Fibroblast of lung (primary cell): ENCODE measurements at regions not wholly inside any gene's neighbourhood (a gene's known extent, or its start where the extent isn't known, plus 50 kb on each side); places are given as distances from the start of the nearest gene placed in this dataset.

Source experiments
- DNase-seq, 2 donors: peaks; one replicate each; pipeline versions ENCODE4 v3.0.0 to v3.0.0-alpha.2; 2010; ENCODE audit warnings: low read depth in 2 of 2
- H2AFZ ChIP-seq: 2 replicates; pipeline ENCODE4 v1.5.1; 2012; ENCODE audit warnings: low read length, control low read depth, inconsistent platforms
- H3K27ac ChIP-seq: 2 replicates; pipeline ENCODE4 v1.5.1; 2011; ENCODE audit warnings: low read length, control low read depth; ENCODE audit not compliant: insufficient read depth
- H3K27me3 ChIP-seq: 2 replicates; pipeline ENCODE4 v1.5.1; 2011; ENCODE audit warnings: mild to moderate bottlenecking, low read length; ENCODE audit not compliant: control insufficient read depth, insufficient read depth
- H3K36me3 ChIP-seq: 2 replicates; pipeline ENCODE4 v1.5.1; 2011; ENCODE audit warnings: low read length; ENCODE audit not compliant: control insufficient read depth, insufficient read depth
- H3K4me1 ChIP-seq: 2 replicates; pipeline ENCODE4 v1.5.1; 2011; ENCODE audit warnings: low read length; ENCODE audit not compliant: control insufficient read depth, insufficient read depth; ENCODE audit errors: extremely low read depth
- H3K4me2 ChIP-seq: 2 replicates; pipeline ENCODE4 v1.5.1; 2011; ENCODE audit warnings: low read length, control low read depth; ENCODE audit not compliant: insufficient read depth; ENCODE audit errors: extremely low read depth
- H3K4me3 ChIP-seq, 4 experiments: fragments of 200-600 bp in 1 of 4; sonication (generic) in 1 of 4; replicated peaks in 1 of 4; 2 replicates each; pipeline ENCODE4 v1.5.1; 2011 to 2016; ENCODE audit warnings: low read length in 4 of 4, low read depth in 3 of 4, mild to moderate bottlenecking in 3 of 4, control low read depth in 2 of 4, inconsistent platforms in 1 of 4, mixed read lengths in 1 of 4; ENCODE audit not compliant: insufficient read depth in 1 of 4; ENCODE audit errors: control extremely low read depth in 1 of 4
- H3K79me2 ChIP-seq: 2 replicates; pipeline ENCODE4 v1.5.1; 2012; ENCODE audit warnings: mild to moderate bottlenecking, low read length, inconsistent platforms; ENCODE audit not compliant: control insufficient read depth, insufficient read depth
- H3K9ac ChIP-seq: 2 replicates; pipeline ENCODE4 v1.5.1; 2011; ENCODE audit warnings: mild to moderate bottlenecking, low read length, control low read depth; ENCODE audit not compliant: insufficient read depth
- H3K9me3 ChIP-seq: 2 replicates; pipeline ENCODE4 v1.5.1; 2012; ENCODE audit warnings: low read depth, low read length; ENCODE audit not compliant: control insufficient read depth, insufficient read depth
- H4K20me1 ChIP-seq: 2 replicates; pipeline ENCODE4 v1.5.1; 2011; ENCODE audit warnings: low read length; ENCODE audit not compliant: control insufficient read depth, insufficient read depth; ENCODE audit errors: extremely low read depth
- EZH2 ChIP-seq: IDR thresholded peaks from 2 replicates; pipeline ENCODE4 v1.5.1; 2012; ENCODE audit warnings: low read length, control low read depth, mild to moderate bottlenecking; ENCODE audit errors: missing control alignments
- TF ChIP-seq, protein P1 (sequence below), 2 donors: IDR thresholded peaks in 1 of 2; conservative IDR thresholded peaks in 1 of 2; 1 replicate in 1 of 2; 2 replicates in 1 of 2; pipeline ENCODE4 v1.5.1; 2011 to 2012; ENCODE audit warnings: low read length in 2 of 2, control low read depth in 1 of 2, inconsistent platforms in 1 of 2, low read depth in 1 of 2, mild to moderate bottlenecking in 1 of 2

DNA sequence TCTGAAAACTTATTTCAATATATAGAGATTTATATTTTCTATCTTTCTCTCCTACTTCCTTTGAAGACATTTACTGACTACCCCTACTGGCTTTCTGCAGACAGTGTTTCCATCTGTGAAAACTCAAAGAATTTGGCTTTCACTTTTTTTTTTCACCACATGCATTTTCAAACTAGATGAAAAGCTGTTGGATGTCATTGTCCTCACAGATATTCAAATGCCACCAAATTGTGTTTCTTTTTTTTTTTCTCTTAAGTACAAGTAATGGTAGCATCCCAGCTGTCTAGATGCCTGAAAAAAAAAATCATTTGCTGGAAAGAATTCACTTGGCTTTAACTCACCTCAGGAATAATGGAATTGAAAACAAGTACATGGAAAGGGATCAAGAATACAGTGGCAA is 2258.6 kb upstream of the ACO1 start:
- DNase-seq, result no peak
- Histone ChIP-seq H3K27ac (no peak overlapping the region), H3K27me3 (no peaks in the 10 kb centered on the region), H3K9ac (no peak overlapping the region), H3K4me2 (no peak overlapping the region), H3K36me3 (no peaks in the 10 kb centered on the region), H3K4me1 (no peaks in the 10 kb centered on the region), H4K20me1 (no peaks in the 10 kb centered on the region), H3K79me2 (no peaks in the 10 kb centered on the region), H3K9me3 (no peaks in the 10 kb centered on the region), H3K4me3 (no peak overlapping the region), H2AFZ (no peak overlapping the region)
- TF ChIP-seq, protein P1, sequence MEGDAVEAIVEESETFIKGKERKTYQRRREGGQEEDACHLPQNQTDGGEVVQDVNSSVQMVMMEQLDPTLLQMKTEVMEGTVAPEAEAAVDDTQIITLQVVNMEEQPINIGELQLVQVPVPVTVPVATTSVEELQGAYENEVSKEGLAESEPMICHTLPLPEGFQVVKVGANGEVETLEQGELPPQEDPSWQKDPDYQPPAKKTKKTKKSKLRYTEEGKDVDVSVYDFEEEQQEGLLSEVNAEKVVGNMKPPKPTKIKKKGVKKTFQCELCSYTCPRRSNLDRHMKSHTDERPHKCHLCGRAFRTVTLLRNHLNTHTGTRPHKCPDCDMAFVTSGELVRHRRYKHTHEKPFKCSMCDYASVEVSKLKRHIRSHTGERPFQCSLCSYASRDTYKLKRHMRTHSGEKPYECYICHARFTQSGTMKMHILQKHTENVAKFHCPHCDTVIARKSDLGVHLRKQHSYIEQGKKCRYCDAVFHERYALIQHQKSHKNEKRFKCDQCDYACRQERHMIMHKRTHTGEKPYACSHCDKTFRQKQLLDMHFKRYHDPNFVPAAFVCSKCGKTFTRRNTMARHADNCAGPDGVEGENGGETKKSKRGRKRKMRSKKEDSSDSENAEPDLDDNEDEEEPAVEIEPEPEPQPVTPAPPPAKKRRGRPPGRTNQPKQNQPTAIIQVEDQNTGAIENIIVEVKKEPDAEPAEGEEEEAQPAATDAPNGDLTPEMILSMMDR (conservative IDR thresholded peaks at IDR 0.05 in 1 of 2, IDR thresholded peaks at IDR 0.05 in 1 of 2; ENCODE audit: low read depth in 1 of 2, low read length in 2 of 2), result no peak
- no peak for TF ChIP-seq EZH2

DNA sequence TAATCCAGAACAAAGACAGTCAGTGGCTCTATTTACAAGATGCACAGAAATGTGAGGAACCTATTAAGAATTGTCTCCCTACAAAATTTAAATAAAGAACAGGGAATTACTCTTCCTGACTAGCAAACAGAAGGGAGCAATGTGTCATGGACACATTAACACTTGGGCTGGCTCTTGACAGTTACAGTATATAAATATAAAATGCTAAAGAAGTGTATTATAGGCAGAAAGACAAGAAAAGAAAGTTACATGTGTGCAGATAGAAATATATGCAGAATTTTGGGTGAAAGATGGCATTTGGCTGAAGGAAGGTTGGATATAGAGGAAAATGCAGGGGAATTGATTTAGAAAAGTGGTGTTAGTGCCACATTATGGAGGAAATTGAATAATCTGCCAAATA is 2257.1 kb upstream of the ACO1 start:
- H4K20me1 ChIP-seq, result no peaks in the 10 kb centered on the region
- no peak overlapping the region for H3K4me3 ChIP-seq
- H2AFZ ChIP-seq, result no peak overlapping the region
- H3K79me2 ChIP-seq, result no peaks in the 10 kb centered on the region
- H3K27ac ChIP-seq, result no peak overlapping the region
- H3K9me3 ChIP-seq, result no peaks in the 10 kb centered on the region
- no peaks in the 10 kb centered on the region for H3K27me3 ChIP-seq
- no peaks in the 10 kb centered on the region for H3K4me1 ChIP-seq
- H3K9ac ChIP-seq, result no peak overlapping the region
- no peaks in the 10 kb centered on the region for H3K36me3 ChIP-seq
- TF ChIP-seq, protein P1 (conservative IDR thresholded peaks at IDR 0.05 in 1 of 2, IDR thresholded peaks at IDR 0.05 in 1 of 2; ENCODE audit: low read depth in 1 of 2, low read length in 2 of 2), result no peak
- TF ChIP-seq EZH2, result no peak
- H3K4me2 ChIP-seq, result no peak overlapping the region
- no peak for DNase-seq

DNA sequence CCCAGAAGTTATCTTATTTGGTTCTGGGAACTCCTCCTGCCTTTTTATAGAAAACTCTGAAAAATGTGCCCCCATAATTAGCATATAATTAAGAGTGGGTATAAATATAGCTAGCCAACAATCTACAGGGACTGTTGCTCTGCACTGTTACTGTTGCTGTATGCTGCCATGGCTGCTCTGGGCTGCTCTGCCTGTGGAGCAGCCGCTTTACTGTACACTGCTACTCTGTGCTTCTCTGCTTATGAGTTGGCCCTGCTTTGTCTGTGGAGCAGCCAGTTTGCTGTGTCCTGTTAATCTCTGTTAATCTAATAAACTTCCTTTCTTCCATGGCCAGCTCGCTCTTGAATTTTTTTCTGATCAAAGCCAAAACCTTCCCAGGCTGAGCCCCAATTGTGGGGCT is 2244.0 kb upstream of the ACO1 start:
- no peak overlapping the region for H2AFZ ChIP-seq
- no peak overlapping the region for H3K4me3 ChIP-seq
- no peaks in the 10 kb centered on the region for H3K4me1 ChIP-seq
- H3K9ac ChIP-seq, result no peak overlapping the region
- no peaks in the 10 kb centered on the region for H3K79me2 ChIP-seq
- H3K9me3 ChIP-seq, result no peaks in the 10 kb centered on the region
- no peaks in the 10 kb centered on the region for H3K36me3 ChIP-seq
- no peak overlapping the region for H3K27ac ChIP-seq
- TF ChIP-seq, protein P1 (conservative IDR thresholded peaks at IDR 0.05 in 1 of 2, IDR thresholded peaks at IDR 0.05 in 1 of 2; ENCODE audit: low read depth in 1 of 2, low read length in 2 of 2), result no peak
- TF ChIP-seq EZH2, result no peak
- no peaks in the 10 kb centered on the region for H4K20me1 ChIP-seq
- H3K4me2 ChIP-seq, result no peak overlapping the region
- H3K27me3 ChIP-seq, result no peaks in the 10 kb centered on the region
- DNase-seq, result no peak
